Activated CD4-positive, alpha-beta T cell treated with anti-CD3 and anti-CD28 coated beads for 4 hours (primary cell): ENCODE measurements at regions not wholly inside any gene's neighbourhood (a gene's known extent, or its start where the extent isn't known, plus 50 kb on each side); places are given as distances from the start of the nearest gene placed in this dataset.

Experiments
- DNase-seq, 2 donors: peaks; one replicate each; pipeline ENCODE4 v3.0.0-alpha.2; 2020

DNA sequence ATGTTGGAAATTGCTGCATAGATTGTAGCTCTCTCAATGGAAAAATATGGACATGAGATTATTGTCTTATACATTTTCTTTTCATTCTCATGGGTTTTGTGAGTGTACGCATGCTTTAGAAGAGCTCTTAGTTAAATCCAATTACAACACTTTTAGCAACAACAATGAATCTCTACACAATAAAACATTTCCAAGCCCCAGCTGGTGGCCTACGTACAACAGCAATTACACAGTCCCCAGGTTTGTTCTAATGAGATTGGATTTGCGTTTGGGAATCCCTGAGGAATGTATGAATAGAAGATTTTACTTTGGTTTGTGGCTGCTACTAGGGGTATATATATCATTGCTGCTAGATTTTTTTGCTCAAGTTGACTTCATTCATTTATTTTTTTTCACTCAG lies 98.6 kb downstream of the FHDC1 start:
- DNase-seq, result no peak

DNA sequence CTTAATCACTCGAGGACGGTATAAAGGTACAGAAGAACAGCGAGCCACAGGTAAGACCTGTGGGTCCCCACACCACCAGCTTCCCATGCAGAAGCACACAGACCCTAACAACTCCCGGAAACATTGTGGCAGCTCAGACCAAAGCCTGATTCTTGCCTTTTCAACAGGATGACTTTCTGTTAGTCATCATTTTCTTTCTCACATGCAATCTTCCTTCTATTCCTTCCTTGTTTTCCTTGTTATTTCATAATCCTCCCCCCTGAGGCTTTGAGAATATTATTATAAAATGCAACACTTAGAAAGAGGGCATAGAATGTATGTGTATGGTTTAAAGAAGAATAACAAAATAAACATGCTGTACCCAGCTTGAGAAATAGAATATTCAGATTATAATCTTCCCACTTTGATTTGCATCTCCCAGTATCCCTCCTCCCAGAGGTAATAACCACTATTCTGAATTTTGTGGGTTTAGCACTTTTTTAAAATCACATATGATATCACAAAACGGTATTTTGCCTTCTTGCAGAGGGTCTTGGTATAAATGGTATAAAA lies 100.9 kb downstream of the FHDC1 start:
- no peak for DNase-seq

DNA sequence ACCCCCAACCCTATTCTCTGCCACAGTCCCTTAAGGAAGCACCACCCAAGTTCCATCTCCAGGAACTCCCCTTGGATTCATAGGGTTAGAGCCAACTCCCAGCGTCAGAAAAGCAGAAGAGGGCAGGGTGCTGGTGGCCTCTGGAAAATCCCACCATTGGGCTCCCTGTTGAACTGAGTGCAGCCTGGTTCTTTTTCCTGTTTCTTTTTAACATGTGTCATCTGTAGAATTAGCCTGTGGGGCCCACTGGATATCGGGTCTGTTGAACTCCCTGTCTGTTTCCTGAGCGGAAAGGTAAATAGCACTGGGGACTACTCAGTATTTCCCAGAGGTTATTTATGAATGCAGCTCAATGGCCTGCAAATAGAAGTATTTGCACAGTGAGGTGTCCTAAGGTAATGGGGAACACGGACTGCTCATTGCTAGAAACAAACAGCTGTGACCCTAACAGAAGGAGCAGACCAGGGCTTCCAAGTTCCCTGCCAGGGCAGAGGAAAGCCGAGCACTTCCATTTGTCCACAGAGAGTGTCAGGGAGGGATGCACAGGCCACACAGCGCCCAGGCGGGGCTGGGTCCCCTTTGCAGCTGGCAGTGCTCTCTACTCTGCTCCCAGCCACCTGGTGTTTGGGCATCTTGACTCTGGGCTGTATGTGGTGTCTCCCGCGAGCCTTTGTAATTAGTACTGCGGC lies 102.6 kb downstream of the FHDC1 start:
- no peak for DNase-seq

DNA sequence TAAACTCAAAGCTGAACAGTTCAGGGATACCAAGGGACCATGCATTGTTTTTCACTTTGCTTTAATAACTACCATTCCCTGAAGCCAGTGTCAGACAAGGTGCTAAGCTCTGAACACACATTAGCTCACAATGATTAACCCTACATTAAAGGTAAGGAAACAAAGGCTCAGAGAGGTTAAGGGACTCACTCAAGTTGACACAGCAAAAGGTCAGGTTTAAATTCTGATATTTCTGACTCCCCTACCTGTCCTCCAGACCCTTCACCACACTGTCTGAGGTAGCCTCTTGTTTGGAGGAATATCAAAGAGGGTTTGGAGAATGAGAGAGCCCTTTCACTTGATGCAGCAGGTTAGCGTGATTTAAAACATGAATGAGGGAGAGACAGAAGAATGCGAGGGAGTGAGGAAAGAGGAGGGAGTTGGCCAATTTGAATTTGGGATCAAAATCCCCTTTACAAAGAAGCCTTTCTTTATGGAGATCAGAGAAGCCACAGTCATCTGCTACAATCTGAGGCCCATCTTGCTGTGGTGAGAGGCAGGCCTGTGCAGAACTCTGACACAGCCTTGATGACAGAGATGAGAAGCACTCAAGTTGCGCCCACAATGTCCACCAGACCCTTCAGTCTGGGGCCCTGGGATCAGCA lies 103.5 kb downstream of the FHDC1 start:
- DNase-seq, result no peak

DNA sequence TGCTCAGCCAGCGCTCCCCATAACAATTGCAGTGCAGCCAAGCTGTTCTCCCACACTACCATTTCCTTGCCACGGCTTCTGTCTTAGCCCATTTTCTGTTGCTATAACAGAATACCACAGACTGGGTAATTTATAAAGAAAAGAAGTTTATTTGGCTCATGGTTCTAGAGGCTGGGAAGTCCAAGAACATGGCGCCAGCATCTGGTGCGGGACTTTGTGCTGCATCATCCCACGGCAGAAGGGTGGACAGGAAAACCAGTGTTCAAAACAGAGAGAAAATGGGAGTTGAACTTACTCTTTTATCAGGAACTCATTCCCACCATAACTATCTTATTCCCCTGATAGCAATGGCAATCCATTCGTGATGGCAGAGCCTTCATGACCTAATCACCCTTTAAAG lies 104.6 kb downstream of the FHDC1 start:
- no peak for DNase-seq

DNA sequence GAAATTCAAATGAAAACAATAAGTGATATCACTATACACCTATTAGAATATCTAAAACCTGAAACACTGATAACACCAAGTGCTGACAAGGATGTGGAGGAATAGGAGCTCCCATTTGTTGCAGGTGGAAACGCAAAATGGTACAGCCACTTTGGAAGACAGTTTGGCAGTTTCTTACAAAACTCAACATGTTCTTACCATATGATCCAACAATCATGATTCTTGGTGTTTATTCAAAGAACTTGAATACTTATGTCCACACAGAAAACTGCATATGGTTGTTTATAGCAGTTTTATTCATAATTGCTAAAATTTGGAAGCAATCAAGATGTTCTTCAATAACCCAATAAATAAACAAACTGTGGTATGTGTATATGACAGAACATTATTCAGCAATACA lies 107.9 kb downstream of the FHDC1 start:
- DNase-seq, result no peak

DNA sequence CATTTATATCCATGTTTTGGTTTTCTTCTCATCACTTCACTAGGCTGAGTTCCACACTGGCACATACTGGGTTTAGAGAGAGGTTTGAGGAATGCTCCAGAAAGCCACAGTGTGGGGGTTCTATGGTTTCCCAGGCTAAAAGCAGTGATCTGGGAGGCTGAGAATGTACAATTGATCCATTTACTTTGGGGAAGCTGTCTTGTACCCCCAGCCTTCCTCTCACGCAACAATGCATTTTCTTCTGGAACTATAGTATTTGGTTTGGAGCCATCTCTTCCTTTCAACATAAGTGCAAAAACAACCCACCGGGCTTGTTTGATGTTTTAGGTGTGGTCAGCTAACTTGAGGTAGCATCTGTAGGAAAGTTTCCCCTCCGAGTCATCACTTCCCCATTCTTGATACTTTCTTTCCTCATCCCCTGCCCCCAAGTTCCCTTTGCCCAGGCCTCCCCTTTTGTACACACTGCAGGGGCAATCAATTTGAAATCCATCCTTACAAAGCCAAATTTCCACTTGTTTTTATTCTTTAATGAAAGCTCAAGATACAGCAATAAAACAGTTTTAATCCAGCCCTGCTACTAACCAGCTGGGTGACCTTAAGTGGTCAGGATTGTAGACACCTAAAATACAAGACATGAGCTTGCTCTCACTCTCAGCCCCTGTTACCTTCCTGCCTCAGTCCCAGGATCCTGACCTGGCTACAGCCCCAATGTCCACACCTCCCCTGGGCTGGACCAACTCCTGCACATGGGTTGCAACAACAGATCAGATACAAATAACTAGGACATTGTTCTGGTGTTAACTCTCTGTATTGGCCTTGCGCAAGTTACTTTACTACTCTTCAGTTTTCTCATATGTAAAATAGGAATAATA lies 109.2 kb downstream of the FHDC1 start:
- no peak for DNase-seq

DNA sequence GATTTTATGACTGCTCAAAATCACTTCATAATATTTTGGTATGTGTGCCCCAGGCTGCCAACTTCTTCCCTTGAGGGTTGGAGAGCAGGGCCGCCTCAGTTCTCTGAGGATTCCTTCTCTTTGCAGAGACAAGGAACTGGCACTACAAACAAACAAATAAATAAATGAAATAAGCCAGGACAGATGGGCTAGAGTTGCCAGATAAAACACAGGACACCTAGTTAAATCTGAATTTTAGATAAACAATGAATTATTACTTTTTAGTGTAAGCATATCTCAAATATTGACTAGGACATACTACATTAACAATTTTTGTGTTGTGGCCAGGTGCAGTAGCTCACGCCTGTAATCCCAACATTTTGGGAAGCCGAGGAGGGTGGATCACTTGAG lies 122.5 kb downstream of the FHDC1 start:
- no peak for DNase-seq

DNA sequence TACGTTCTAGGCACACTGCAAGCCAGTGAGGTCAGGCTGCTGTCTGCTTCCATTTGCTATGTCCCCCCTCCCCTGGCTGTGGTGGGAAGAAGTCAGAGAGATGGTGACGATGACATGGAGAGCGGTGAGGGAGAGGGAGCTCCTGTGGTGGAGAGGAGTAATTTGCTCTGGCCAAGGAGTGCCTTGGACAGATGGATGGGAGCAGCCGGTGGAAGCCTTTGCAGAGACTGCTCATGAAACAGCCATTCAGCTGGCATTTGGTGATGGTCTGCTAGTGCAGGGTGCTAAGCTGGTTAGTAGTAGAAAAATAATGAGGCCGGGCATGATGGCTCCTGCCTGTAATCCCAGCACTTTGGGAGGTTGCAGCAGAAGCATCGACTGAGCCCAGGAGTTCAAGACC lies 124.1 kb downstream of the FHDC1 start:
- DNase-seq, result no peak

DNA sequence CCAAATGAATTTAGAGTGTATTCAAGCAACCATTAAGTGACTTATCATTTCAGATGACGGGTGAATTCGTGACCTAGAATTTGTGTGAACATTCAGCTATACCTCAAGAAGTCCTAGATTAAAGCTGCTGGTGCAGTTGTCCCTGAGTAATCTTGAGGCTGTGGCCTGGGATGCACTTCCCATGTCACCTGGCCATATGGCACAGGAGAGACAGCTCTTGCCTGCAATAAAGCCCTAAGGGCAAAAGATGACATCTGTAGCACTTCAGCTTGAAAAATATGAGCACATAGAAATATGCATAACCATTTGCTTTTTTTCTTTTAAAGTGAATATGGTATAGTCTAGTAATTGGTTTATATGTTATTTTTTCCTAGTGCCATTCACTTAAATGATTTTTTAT lies 125.8 kb downstream of the FHDC1 start:
- DNase-seq, result no peak

DNA sequence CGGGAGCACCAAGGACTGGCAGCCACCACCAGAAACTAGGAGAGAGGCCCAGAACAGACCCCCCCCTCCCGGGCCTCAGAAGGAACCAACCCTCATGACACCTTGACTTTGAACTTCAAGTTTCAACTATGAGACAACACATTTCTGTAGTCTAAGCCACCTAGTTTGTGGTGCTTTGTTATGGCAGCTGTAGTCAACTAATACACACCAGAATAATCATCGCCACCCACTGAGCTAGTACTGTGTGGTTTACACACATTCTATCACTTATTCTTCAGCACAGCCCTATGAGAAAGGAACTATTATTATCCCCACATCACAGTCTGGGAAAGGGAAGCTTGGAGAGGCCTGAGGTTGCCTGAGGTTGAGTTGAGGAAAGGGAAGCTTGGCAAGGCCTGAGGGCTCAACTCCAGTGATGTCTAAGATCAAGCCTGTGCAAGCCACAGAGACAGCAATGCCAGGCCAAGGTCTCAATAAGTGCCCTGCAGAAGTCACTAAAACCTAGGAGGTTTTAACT lies 126.6 kb downstream of the FHDC1 start:
- no peak for DNase-seq

DNA sequence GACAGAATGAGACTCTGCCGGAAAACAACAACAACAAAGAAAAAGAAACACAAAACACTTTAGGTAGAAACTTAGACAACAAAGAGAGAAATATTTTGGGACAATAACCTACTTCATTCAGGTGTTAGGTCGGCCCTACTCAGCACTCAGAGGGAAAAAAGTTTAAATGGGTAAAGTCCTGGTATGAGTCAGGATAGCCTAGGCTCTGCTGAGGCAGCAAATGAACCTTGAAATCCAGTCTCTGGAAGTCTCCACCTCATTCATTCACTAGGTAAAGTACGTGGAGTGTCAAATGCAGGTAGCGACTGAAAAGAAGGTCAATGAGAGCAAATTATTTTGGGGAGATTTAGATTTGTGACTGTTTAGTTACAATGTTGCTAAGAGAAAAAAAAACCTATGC lies 127.4 kb downstream of the FHDC1 start:
- DNase-seq, result no peak

DNA sequence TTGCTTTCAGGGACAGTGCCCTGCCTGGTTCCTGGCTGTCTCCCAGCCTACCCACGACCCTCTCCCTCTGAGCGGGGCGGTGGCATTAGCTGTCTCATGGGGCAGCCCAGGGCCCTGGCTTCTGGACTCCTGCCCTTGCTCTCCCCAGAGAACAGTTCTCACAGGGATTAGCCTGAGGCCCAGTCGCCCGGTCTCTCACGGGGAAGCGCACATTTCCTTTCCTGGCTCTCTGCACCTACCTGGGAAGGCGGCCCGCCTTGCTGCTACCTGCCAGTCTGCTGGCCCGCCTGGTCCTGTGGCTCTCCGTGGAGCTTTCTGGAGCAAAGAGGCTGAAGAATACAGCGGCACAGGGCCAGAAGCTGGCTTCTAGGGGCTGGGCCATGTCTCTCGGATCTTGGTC lies 128.4 kb downstream of the FHDC1 start:
- no peak for DNase-seq

DNA sequence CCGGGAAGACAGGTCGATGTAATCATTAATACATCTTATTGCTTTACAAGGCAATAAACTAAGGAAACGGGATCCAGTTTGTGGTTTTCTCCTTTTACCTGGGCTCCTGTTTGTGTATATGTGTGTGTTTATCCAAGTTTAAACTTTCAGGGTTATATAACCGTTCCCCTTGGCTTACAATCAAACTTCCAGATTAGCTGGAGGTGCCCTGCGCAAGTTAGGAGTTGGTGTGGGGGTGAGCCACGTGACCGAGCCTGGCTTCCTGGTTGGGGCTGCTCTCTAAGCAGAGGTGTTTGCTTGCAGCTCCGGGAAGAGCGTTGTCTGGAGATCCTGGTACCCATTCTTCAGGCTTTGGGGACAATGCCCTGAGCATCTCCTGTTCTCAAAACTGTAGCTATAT lies 129.2 kb downstream of the FHDC1 start:
- DNase-seq, result no peak

DNA sequence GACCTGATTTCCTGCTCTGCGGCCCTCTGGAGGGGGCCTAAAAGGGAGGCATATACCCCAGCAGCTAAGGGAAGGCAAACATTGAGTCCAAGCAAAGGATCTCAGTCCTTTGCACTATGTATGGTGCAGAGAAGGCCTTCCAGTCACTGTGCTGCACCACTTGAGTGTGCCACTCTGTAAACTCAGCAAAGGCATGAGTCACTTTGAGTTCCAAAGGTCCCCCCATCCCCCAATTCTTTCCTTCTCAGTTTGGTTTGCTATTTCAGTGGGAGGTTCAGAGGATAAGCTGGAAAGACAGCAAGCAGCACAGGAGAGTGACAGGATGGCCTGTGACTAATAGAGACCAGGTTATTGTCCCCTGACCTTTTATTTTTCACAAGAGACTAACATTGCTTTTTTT lies 131.3 kb downstream of the FHDC1 start:
- no peak for DNase-seq

DNA sequence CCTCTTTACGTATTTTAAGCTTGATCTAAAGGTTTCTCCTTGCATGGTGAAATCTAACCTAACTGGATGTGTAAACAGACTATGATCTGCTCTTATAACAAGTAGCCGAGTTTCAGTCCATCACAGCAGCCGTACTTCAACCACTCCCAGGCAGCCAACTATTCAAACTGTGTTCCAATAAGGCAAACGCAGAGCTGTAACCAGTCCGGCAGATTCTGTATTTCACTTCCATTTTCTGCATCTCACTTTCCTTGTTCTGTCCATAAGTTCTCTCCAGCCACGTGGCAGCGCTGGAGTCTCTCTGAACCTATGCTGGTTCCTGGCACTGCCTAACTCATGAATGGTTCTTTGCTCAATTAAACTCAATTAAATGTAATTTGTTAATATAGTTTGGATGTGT lies 132.6 kb downstream of the FHDC1 start:
- DNase-seq, result no peak

DNA sequence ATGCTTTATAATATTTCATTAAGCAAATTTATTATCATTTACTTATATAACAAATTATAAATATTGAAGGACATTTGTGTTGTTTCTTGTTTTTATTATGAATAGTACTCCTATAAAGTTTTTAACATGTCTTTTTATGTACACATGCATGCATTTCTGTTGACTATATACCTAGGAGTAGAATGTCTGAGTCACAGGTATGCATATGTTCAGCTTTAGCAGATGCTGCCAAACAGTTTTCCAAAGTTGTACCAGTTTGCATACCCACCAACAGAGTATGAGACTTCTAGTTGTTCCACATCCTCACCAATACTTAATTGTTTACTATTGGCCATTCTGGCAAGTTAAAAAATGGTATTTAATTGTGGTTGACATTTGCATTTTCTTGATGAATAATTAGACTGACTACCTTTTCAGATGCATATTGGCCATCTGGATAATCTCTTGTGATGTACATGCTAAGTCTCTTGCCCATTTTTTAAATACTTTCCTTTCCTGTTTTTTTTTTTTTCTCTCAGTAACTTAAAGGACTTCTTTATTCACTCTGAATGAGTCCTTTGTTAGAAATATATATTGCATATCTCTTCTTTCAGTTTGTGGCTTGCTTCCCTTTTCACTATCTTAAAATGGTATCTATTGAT lies 132.2 kb upstream of the TRIM2 start:
- DNase-seq, result no peak

DNA sequence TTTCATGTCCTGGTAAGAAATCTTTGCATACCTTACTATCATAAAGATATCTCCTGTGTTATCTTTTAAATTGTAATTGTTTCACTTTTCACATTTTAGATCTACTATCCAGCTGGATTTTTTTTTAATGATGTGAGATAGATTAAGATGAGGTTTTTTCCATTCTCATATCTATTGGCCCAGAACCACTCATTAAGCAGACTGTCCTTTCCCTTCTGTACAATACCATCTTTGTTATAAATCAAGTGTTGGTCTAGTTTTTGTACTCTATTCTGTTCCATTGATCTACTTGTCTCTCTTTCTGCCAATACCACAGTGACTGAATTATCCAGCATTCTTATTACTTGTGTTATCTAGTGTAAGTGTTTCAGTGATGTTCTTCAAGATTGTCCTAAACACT lies 131.6 kb upstream of the TRIM2 start:
- no peak for DNase-seq

DNA sequence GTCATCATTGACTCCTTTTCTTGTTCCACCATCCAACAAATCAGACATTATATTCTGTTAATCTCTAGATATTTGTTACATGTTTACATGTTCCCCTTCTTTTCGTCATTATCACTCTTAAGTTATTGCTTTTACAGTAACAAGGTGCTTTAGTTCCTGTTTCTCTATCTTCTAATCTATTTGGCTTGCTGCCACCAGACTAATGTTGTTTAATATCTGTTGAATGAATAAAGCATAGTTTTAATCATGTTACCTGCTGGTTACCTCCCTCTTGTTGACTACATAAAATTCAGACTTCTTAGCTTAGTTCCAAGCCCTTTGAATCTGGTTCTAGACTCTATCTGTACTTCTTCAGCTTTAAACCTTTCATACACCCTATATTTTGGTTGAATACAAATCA lies 129.8 kb upstream of the TRIM2 start:
- DNase-seq, result no peak

DNA sequence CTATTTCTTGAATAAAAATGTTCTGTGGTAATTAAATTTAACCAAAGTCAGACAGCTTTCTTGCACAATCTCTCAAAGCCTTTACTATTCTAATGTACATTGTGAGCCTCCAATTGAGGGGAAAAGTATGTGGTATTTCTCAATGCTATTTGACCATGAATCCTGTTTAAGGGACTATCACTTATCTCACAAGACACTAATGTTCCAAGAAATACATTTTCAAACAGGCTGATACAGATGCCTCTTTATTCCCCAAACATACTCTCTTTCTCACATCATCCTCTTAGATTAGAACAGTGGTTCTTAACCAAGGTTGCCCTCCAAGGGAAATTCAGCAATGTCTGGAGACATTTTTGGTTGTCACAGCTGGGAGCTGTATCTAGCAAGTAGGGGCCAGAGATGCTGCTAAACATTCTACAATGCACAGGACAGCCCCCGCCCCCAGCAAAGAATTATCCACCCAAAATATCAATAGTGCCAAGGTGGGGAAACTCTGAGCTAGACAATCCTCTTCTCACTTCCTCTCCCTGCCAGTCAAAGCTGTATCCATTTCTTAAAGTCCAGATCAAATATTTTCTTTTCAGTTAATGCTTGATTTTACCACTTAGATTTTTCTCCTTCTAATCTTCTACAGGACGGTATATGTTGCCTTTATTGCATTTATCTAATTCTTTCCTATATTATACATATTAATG lies 129.2 kb upstream of the TRIM2 start:
- DNase-seq, result no peak

DNA sequence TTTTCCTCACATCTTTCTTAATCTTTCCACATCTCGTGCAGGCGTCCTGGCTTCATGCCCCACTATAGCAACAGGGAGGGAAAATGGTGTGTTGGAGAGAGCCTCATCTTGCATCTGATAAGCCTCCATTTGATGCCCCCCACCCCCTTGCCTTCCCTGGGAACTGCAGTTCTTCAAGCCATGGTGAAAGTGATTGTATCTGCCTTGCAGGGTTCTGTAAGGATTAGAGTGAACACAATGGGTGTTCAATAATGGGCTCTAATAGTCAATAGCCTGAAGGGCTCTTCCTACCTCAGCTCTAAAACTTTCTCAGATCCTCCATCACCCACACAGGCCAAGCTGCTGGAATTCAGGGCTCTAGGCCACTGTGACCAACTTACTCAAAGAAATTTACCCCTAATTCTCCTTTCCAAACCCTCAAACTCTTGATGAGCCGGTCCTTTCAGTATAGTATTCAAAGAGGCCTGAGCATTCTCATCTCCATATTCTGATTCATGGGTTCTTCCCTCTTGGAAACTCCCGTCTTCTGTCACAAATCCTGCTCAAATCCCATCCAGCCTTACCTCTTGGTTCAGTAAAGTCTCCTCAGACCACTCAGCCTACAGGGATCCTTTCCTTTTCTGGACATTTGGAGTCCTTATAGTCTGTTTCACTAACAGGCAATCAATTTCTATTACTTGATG lies 128.3 kb upstream of the TRIM2 start:
- DNase-seq, result no peak

DNA sequence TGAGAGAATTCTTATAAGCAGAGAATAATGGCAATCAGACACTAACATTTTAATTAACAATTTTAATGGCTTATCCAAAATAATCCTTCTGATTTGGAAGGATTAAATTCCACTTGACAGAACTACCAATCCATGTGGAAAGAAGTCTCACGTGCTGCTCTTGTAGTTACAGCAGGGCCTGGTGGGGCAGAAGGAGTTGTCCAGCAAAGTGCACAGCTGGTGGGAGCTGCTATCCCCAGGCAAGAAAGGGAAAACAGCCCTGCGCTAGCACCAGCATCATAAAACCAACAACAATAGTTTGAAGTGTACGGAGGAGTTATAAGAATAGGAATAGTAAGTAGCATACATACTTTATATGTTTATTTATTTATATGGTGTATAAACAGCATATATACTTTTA lies 127.4 kb upstream of the TRIM2 start:
- DNase-seq, result no peak
